22Rv1 (cell line): ENCODE measurements at regions not wholly inside any gene's neighbourhood (a gene's known extent, or its start where the extent isn't known, plus 50 kb on each side); places are given as distances from the start of the nearest gene placed in this dataset.

Source experiments
- H3K27ac ChIP-seq: fragments of 450-650 bp; 2 replicates; pipeline ENCODE4 v1.5.1; 2017
- ZFX ChIP-seq: fragments of 450-650 bp; IDR thresholded peaks from 2 replicates; pipeline ENCODE4 v1.6.1; 2017; ENCODE audit warnings: antibody characterized with exemption, borderline replicate concordance
- TF ChIP-seq, protein P1 (sequence below): fragments of 450-650 bp; IDR thresholded peaks from 2 replicates; pipeline ENCODE4 v1.5.1; 2017; ENCODE audit warnings: mild to moderate bottlenecking

DNA sequence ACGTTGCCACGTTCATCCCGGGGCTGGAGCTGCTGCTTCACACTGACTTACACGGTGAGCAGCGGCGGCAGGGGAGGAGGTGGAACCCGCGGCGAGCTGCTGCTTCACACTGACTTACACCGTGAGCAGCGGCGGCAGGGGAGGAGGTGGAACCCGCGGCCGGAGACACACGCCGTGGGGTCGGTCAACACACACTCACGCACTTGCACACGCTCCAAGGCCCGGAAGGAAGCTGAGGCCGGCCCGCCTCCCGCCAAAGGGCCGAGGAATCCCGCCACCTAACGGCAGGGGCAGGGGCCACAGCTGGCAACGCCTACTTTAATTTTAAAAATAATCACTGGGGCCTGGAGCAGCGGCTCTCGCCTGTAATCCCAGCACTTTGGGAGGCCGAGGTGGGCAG is 94.4 kb upstream of the FOXC1 start:
- TF ChIP-seq ZFX, result no peak
- TF ChIP-seq, protein P1, sequence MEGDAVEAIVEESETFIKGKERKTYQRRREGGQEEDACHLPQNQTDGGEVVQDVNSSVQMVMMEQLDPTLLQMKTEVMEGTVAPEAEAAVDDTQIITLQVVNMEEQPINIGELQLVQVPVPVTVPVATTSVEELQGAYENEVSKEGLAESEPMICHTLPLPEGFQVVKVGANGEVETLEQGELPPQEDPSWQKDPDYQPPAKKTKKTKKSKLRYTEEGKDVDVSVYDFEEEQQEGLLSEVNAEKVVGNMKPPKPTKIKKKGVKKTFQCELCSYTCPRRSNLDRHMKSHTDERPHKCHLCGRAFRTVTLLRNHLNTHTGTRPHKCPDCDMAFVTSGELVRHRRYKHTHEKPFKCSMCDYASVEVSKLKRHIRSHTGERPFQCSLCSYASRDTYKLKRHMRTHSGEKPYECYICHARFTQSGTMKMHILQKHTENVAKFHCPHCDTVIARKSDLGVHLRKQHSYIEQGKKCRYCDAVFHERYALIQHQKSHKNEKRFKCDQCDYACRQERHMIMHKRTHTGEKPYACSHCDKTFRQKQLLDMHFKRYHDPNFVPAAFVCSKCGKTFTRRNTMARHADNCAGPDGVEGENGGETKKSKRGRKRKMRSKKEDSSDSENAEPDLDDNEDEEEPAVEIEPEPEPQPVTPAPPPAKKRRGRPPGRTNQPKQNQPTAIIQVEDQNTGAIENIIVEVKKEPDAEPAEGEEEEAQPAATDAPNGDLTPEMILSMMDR, result peak; percentile 48
- H3K27ac ChIP-seq, result no peak overlapping the region

DNA sequence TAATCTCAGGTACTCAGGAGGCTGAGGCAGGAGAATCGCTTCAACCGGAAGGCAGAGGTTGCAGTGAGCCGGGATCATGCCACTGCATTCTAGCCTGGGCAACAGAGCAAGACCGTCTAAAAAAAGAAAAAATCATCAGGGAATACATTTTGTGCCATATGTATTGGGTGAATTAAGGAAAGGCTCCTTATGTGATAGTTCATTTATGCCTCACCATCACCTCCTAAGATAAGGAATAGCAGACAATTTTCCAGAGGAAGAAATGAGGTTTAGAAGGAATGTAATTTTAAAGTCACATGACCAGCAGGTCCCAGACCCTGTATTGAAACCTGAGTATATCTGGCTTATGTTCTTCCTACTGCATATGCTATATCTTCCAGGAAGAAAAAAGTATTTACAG is 93.9 kb upstream of the FOXC1 start:
- H3K27ac ChIP-seq, result no peak overlapping the region
- TF ChIP-seq, protein P1, result no peak
- no peak for TF ChIP-seq ZFX

DNA sequence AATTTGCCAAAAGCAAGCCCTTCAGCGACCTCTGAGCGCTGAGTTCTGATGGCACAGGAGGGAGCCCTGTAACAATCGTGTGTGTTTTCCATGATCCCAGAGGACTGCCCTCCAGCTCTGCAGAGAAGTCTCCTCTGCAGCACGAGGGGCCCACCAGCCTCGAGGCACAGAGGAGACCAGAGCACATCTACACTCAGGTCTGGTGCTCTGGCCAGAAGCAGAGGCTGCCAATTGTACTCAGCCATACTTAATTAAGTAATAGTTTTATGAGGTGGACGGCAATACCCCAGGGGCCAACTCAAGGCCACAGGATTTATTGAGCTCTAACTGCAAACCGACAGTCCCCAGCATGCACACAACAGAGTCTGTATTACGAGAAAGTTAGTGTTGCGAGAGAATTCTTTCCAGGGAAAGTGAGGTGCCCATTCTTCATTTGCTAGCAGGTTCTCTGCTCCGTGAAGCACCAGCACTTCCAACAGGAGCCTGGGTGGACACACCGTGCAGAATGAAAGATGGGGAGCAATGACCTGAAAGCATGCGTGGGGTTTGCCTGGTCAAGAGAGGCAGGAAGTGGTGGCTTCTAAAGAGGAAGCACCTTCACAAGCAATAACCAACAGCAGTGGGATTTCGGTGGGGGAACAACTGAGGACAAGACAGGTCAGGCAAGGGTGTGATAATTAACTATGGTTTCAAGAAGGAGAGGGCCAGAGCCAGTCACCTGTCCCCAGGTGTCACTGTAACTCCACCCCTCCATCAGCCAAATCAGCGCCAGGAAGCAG is 92.8 kb upstream of the FOXC1 start:
- H3K27ac ChIP-seq, result no peak overlapping the region
- TF ChIP-seq, protein P1, result no peak
- TF ChIP-seq ZFX, result no peak

DNA sequence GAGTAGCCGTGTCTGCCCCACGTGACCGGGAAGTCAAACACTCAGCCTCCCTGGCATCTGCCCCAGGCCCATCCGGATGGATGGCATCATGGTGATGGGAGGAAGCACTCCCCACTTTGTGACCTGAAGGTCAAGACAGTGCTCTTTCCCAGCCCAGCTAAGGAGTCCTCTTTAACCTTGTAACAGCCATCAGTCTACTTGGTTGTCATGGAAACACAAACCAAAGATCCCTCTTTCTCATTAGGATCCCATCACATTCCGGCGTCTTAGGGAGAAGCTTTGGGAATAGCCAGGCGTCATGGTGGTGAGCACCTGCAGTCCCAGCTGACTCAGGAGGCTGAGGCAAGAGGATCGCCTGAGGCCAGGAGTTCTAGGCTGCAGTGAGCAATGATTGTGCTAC is 90.9 kb upstream of the FOXC1 start:
- no peak overlapping the region for H3K27ac ChIP-seq
- TF ChIP-seq, protein P1, result no peak
- no peak for TF ChIP-seq ZFX

DNA sequence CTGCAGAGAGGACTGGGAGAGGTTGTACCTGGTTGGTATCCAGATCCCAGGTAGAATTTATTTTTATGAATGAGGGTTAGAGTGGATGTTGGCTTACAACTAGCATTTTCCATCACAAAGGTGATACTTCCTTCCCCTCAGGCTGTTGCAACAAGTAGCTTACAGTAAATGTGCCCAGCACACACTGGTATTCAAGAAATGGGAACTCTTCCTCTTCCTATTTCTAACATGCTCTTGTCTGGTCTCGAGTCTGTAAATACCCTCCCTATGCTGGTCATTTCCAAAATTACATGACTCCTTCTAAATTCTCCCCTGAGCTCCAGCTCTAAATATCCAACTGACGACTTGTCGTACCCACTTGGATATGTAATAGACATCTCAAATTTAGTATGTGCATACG is 90.1 kb upstream of the FOXC1 start:
- no peak for TF ChIP-seq ZFX
- TF ChIP-seq, protein P1, result no peak
- H3K27ac ChIP-seq, result no peak overlapping the region

DNA sequence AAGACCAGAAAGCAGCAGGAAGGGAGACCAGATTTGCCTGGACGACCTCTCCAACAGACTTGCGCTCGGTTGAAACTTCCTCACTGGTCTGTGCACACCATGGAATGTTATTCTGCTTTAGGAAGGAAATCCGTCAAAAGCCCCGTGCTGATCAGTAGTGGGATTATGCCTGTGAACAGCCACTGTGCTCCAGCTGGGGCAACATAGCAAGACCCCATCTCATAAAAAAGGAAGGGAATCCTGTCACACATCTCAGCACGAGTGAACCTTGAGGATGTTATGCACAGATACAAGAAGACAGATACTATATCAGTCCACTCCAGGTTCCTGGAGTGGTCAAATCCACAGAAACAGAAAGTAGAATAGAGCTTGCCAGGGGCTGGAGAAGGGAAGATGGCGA is 86.9 kb upstream of the FOXC1 start:
- no peak for TF ChIP-seq ZFX
- TF ChIP-seq, protein P1, result no peak
- no peak overlapping the region for H3K27ac ChIP-seq

DNA sequence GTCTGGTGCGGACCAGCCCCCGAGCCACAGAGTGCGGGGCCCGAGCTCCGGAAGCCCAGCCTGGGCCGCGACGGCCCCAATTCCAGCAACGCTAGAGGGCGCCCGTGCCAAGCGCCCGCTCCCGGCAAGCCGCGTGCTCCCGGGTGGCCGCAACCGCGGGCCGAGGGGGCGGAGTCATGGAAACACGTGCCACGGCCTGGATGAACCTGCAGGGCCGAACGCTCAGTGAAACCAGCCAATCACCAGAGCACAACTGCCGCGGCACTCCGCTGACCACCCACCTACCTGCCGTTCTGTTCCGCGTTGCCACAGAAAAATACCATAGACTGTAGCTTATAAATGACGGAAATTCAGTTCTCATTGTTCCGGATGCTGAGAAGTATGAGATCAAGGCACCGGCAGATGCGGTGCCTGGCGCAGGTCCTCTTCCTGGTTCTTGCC is 85.7 kb upstream of the FOXC1 start:
- TF ChIP-seq, protein P1, result peak; percentile 93
- no peak for TF ChIP-seq ZFX
- no peak overlapping the region for H3K27ac ChIP-seq
